ENCODE measurements at regions not wholly inside any gene's neighbourhood (a gene's known extent, or its start where the extent isn't known, plus 50 kb on each side); places are given as distances from the start of the nearest gene placed in this dataset.
"Not testable (repeated sequence)": the region's sequence is repeated elsewhere in the genome, so short reads cannot be mapped to it uniquely, and the experiment has no call there.

- no peak for DNase-seq
These were observed 319.6 kb upstream of the DCN start for GRCh38 chr12:91502208-91502607.

GRCh38 chr12:91496337-91496736 is 313.7 kb upstream of the DCN start:
- no peak for DNase-seq

- no peak for DNase-seq
These were observed 310.7 kb upstream of the DCN start for GRCh38 chr12:91493308-91493707.

GRCh38 chr12:91492648-91493047 is 310.0 kb upstream of the DCN start:
- no peak for DNase-seq

- no peak for DNase-seq
These were observed 308.2 kb upstream of the DCN start for GRCh38 chr12:91490667-91491311.

- DNase-seq, result no peak
These were observed 300.9 kb upstream of the DCN start for GRCh38 chr12:91483471-91483985.

GRCh38 chr12:91482231-91482630 is 299.6 kb upstream of the DCN start:
- DNase-seq, result no peak

- DNase-seq, result no peak
These were observed 295.9 kb upstream of the DCN start for GRCh38 chr12:91478500-91478899.

GRCh38 chr12:91467686-91468085 is 285.1 kb upstream of the DCN start:
- no peak for DNase-seq

- no peak for DNase-seq
These were observed 278.4 kb upstream of the DCN start for GRCh38 chr12:91461061-91461460.

- no peak for DNase-seq
These were observed 277.9 kb upstream of the DCN start for GRCh38 chr12:91460469-91460868.

- DNase-seq, result no peak
These were observed 272.7 kb upstream of the DCN start for GRCh38 chr12:91455321-91455720.

- no peak for DNase-seq
These were observed 271.6 kb upstream of the DCN start for GRCh38 chr12:91454179-91454578.

- DNase-seq, result not testable (repeated sequence)
These were observed 269.8 kb upstream of the DCN start for GRCh38 chr12:91452464-91452863.

- no peak for DNase-seq
These were observed 259.7 kb upstream of the DCN start for GRCh38 chr12:91441993-91442952.

GRCh38 chr12:91441246-91441645 is 258.6 kb upstream of the DCN start:
- no peak for DNase-seq

- no peak for DNase-seq
These were observed 251.5 kb upstream of the DCN start for GRCh38 chr12:91434081-91434480.

GRCh38 chr12:91432755-91433154 is 250.1 kb upstream of the DCN start:
- DNase-seq, result no peak

GRCh38 chr12:91432089-91432488 is 249.5 kb upstream of the DCN start:
- no peak for DNase-seq

- DNase-seq, result no peak
These were observed 241.9 kb upstream of the DCN start for GRCh38 chr12:91424506-91424905.

- DNase-seq, result no peak
These were observed 241.1 kb upstream of the DCN start for GRCh38 chr12:91423693-91424050.

- no peak for DNase-seq
These were observed 240.4 kb upstream of the DCN start for GRCh38 chr12:91422811-91423692.

- no peak for DNase-seq
These were observed 239.5 kb upstream of the DCN start for GRCh38 chr12:91422127-91422526.

Measured in stimulated activated naive CD4-positive, alpha-beta T cell treated with Interleukin-2 at 50 U/mL for 16 hours (primary cell).